Type B pancreatic cell (in vitro differentiated cells): ENCODE measurements at regions not wholly inside any gene's neighbourhood (a gene's known extent, or its start where the extent isn't known, plus 50 kb on each side); places are given as distances from the start of the nearest gene placed in this dataset.

Experiments
- DNase-seq: peaks from one replicate; pipeline ENCODE4 v3.0.0; 2021; ENCODE audit warnings: mixed read lengths; ENCODE audit not compliant: unreplicated experiment; ENCODE audit errors: extremely low spot score
- H3K27ac Mint-ChIP-seq: 2 replicates; pipeline ENCODE4 v1.8.0; 2021; ENCODE audit warnings: mild to moderate bottlenecking, mixed read lengths
- H3K27me3 Mint-ChIP-seq: 2 replicates; pipeline ENCODE4 v1.8.0; 2021; ENCODE audit warnings: mixed read lengths
- H3K36me3 Mint-ChIP-seq: 2 replicates; pipeline ENCODE4 v1.8.0; 2021; ENCODE audit warnings: mixed read lengths
- H3K4me1 Mint-ChIP-seq: one replicate; pipeline ENCODE4 v1.8.0; 2021; ENCODE audit warnings: mixed read lengths; ENCODE audit not compliant: unreplicated experiment
- H3K4me3 Mint-ChIP-seq: 2 replicates; pipeline ENCODE4 v1.8.0; 2021; ENCODE audit warnings: mild to moderate bottlenecking, mixed read lengths
- H3K9me3 Mint-ChIP-seq: 2 replicates; pipeline ENCODE4 v1.8.0; 2021; ENCODE audit warnings: mixed read lengths
- TF ChIP-seq, protein P1 (sequence below): fragments of 200-600 bp; sonication (generic); conservative IDR thresholded peaks from 2 replicates; pipeline ENCODE4 v1.5.0; 2021; ENCODE audit warnings: antibody characterized with exemption, mild to moderate bottlenecking

DNA sequence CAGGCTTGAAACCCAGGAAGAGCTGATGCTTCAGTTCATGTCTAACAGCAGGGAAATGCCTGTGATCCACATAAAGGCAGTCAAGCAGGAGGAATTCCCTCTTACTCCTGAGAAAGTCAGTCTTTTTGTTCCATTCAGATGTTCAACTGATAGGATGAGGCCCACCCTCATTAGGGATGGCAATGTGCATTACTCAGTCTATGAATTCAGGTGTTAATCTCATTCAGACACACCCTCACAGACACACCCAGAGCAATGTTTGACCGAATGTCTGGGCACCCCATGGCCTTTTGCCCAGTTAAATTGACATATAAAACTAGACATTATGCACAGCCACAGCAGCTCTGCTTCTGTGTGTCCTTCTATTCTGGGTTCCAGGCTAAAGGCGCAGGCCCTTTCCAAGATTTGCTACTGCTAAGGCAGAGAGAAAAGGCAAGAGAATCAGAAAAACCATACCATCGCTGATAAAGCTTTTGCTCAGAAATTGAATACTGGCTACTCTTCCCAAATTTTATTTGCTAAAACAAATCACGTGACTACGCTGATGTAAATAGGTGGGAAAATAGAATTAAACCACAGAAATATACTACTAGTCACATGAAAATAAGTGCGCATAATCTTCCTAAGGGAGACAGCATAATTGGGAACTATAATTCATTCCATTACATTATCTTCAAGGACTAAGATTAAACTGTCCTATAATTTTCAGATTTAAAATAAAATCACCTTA is 625.0 kb upstream of the MAN1A1 start:
- Mint-ChIP-seq H3K9me3 (no peaks in the 10 kb centered on the region), H3K27me3 (no peaks in the 10 kb centered on the region), H3K4me1 (peaks cover 4% of the 10 kb centered on the region), H3K36me3 (no peaks in the 10 kb centered on the region), H3K4me3 (no peak overlapping the region), H3K27ac (no peak overlapping the region)
- TF ChIP-seq, protein P1, sequence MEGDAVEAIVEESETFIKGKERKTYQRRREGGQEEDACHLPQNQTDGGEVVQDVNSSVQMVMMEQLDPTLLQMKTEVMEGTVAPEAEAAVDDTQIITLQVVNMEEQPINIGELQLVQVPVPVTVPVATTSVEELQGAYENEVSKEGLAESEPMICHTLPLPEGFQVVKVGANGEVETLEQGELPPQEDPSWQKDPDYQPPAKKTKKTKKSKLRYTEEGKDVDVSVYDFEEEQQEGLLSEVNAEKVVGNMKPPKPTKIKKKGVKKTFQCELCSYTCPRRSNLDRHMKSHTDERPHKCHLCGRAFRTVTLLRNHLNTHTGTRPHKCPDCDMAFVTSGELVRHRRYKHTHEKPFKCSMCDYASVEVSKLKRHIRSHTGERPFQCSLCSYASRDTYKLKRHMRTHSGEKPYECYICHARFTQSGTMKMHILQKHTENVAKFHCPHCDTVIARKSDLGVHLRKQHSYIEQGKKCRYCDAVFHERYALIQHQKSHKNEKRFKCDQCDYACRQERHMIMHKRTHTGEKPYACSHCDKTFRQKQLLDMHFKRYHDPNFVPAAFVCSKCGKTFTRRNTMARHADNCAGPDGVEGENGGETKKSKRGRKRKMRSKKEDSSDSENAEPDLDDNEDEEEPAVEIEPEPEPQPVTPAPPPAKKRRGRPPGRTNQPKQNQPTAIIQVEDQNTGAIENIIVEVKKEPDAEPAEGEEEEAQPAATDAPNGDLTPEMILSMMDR: no peak
- DNase-seq: no peak

DNA sequence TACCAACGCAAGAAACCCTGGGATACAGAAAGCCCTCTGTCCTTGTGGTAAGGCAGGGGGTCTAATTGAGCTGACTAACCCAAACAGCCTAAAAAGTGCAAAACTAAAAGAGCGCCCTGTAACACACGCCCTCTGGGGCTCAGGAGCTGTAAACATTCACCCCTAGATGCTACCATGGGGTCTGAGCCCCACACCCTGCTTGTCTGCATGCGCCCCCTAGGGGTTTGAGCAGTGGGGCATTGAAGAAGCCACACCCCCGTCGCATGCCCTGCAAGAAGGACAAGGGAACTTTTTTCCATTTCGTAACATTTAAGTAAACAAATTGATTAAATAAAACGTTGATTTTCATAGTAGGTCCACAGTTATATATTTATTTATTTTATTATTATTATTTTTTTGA is 616.9 kb upstream of the MAN1A1 start:
- H3K36me3 Mint-ChIP-seq: no peaks in the 10 kb centered on the region
- H3K27ac Mint-ChIP-seq: no peak overlapping the region
- no peaks in the 10 kb centered on the region for H3K9me3 Mint-ChIP-seq
- no peaks in the 10 kb centered on the region for H3K4me1 Mint-ChIP-seq
- TF ChIP-seq, protein P1: no peak
- DNase-seq: no peak
- no peaks in the 10 kb centered on the region for H3K27me3 Mint-ChIP-seq
- H3K4me3 Mint-ChIP-seq: no peak overlapping the region

DNA sequence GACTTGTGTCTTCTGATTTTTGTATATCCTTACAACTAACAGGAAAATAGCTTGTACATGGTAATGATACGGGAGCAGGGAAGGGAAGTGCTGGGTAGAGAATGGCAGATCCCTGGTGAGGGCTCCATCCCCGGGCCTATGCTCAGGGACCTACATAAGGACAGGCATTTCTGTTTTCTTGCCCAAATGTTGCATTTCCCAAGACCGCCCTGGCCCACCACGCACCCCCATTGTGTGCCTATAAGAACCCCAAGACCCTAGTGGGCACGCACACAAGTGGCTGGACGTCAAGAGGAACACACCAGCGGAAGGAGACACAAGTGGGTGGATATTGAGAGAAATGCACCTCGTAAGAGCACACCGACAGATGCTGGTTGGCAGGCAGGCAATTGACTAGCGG is 616.3 kb upstream of the MAN1A1 start:
- Mint-ChIP-seq H3K36me3 (no peaks in the 10 kb centered on the region), H3K4me1 (no peaks in the 10 kb centered on the region), H3K4me3 (no peak overlapping the region), H3K27me3 (no peaks in the 10 kb centered on the region), H3K27ac (no peak overlapping the region), H3K9me3 (no peaks in the 10 kb centered on the region)
- no peak for DNase-seq
- TF ChIP-seq, protein P1: no peak

DNA sequence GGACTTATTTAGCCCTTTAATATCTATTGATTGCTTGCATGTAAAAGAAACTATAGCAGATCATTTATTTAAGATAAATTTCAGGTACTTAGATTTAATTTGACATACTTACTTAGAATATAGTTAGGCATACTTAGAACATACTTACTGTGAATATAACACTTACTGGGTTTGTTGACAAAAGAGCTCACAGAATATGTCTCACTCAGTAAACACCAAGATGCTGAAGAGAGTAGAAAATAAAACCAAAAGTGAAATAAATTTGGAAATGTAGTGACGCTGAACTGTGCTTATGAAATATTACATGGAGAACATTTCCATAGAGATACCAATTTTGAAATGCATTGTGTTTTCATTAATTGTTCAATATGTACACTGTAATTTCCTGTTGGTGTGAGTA is 615.4 kb upstream of the MAN1A1 start:
- no peaks in the 10 kb centered on the region for H3K4me1 Mint-ChIP-seq
- TF ChIP-seq, protein P1: no peak
- no peaks in the 10 kb centered on the region for H3K27me3 Mint-ChIP-seq

DNA sequence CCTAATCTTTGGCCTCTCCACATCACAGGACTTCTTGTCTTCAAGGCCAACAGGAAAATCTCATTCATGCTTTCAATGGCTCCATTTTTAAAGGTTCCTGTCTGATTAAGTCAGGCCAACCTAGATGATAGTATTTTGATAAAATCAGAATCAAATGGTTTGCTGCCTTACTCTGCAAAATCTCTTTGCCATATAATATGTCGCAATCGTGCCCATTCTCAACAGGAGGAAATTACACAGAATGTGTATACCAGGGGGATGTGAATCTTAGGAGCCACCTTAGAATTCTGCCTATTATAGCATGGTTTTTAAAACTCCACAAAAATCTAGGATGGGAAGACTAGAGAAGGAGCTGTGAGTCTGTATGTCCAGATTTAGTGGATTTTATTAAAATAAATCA is 612.9 kb upstream of the MAN1A1 start:
- Mint-ChIP-seq H3K9me3 (no peaks in the 10 kb centered on the region), H3K4me1 (no peaks in the 10 kb centered on the region), H3K27ac (no peak overlapping the region), H3K4me3 (no peak overlapping the region), H3K27me3 (no peaks in the 10 kb centered on the region), H3K36me3 (no peaks in the 10 kb centered on the region)
- TF ChIP-seq, protein P1: no peak
- no peak for DNase-seq

More for the DNA sequence above, 615.4 kb upstream of the MAN1A1 start:
- Mint-ChIP-seq H3K27ac (no peak overlapping the region), H3K9me3 (no peaks in the 10 kb centered on the region), H3K4me3 (no peak overlapping the region), H3K36me3 (no peaks in the 10 kb centered on the region)
- DNase-seq: no peak
